Mesendoderm (in vitro differentiated cells): ENCODE measurements at regions not wholly inside any gene's neighbourhood (a gene's known extent, or its start where the extent isn't known, plus 50 kb on each side); places are given as distances from the start of the nearest gene placed in this dataset.

Source experiments
- DNase-seq: peaks from one replicate; pipeline ENCODE4 v3.0.0; 2013
- H2AK5ac ChIP-seq: 2 replicates; pipeline ENCODE4 v1.6.1; 2013; ENCODE audit warnings: low read length, inconsistent platforms
- H2BK120ac ChIP-seq: 2 replicates; pipeline ENCODE4 v1.6.1; 2013; ENCODE audit warnings: low read depth, mild to moderate bottlenecking, low read length, moderate library complexity, mixed read lengths
- H2BK15ac ChIP-seq: replicated peaks from 2 replicates; pipeline ENCODE4 v1.6.1; 2013; ENCODE audit warnings: low read depth, mild to moderate bottlenecking, moderate library complexity
- H2BK5ac ChIP-seq: 2 replicates; pipeline ENCODE4 v1.6.1; 2013; ENCODE audit warnings: low read length, inconsistent platforms
- H3K18ac ChIP-seq: 2 replicates; pipeline ENCODE4 v1.6.1; 2013; ENCODE audit warnings: mild to moderate bottlenecking, low read length, mixed read lengths
- H3K23ac ChIP-seq: one replicate; pipeline ENCODE4 v1.6.1; 2013; ENCODE audit warnings: low read length
- H3K27ac ChIP-seq: 2 replicates; pipeline ENCODE4 v1.5.1; 2013; ENCODE audit warnings: low read depth, mild to moderate bottlenecking, inconsistent platforms, low read length, moderate library complexity
- H3K27me3 ChIP-seq: 2 replicates; pipeline ENCODE4 v1.6.1; 2013; ENCODE audit warnings: low read length, control low read depth, mild to moderate bottlenecking, inconsistent platforms; ENCODE audit not compliant: insufficient read depth, poor library complexity
- H3K36me3 ChIP-seq: 2 replicates; pipeline ENCODE4 v1.6.1; 2013; ENCODE audit warnings: low read length, inconsistent platforms; ENCODE audit not compliant: control insufficient read depth, insufficient read depth
- H3K4ac ChIP-seq: one replicate; pipeline ENCODE4 v1.6.1; 2013; ENCODE audit warnings: low read depth, mild to moderate bottlenecking, low read length, moderate library complexity
- H3K4me1 ChIP-seq: 2 replicates; pipeline ENCODE4 v1.6.1; 2013; ENCODE audit warnings: low read depth, low read length, inconsistent platforms; ENCODE audit not compliant: control insufficient read depth
- H3K4me2 ChIP-seq: 2 replicates; pipeline ENCODE4 v1.6.1; 2013; ENCODE audit warnings: low read length
- H3K4me3 ChIP-seq: 2 replicates; pipeline ENCODE4 v1.5.1; 2013; ENCODE audit warnings: mild to moderate bottlenecking, low read length
- H3K56ac ChIP-seq: one replicate; pipeline ENCODE4 v1.6.1; 2013; ENCODE audit warnings: low read length
- H3K79me1 ChIP-seq: 2 replicates; pipeline ENCODE4 v1.6.1; 2013; ENCODE audit warnings: low read length, inconsistent platforms
- H3K79me2 ChIP-seq: 2 replicates; pipeline ENCODE4 v1.6.1; 2013; ENCODE audit warnings: mild to moderate bottlenecking, low read length; ENCODE audit not compliant: control insufficient read depth, insufficient read depth
- H3K9ac ChIP-seq: 2 replicates; pipeline ENCODE4 v1.6.1; 2013; ENCODE audit warnings: low read length, inconsistent platforms
- H4K5ac ChIP-seq: one replicate; pipeline ENCODE4 v1.6.1; 2013; ENCODE audit warnings: low read length
- H4K8ac ChIP-seq: one replicate; pipeline ENCODE4 v1.6.1; 2013; ENCODE audit warnings: low read depth, mild to moderate bottlenecking, control low read depth, low read length, moderate library complexity
- WGBS: extraction: QIAGEN DNeasy Blood & Tissue Kit; methylation state at CpG from one replicate; pipeline ENCODE4 v1.1.7; 2013; ENCODE audit warnings: low lambda C conversion rate, missing lambda C conversion rate; ENCODE audit not compliant: insufficient coverage; ENCODE audit errors: extremely low coverage; 5-methylcytosine and 5-hydroxymethylcytosine counted together

DNA sequence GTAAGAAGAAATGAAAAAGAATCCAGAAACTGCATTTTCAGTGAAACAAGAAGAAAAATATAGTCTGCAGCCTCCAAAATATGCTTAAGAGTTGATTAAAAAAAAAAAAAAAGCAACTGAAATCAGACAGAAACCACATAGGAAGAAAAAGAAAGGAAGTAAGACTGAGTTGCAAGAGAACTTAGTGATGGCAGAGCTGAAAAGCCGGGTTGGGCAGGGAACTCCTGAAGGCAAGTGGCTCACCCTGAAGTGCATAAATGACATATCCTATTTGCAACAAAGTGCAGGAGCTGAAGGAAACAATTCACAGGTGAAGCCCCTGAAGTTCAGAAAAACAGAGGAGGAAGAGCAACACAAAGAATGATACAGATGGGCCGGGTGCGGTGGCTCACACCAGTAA is 108.8 kb upstream of the SLC25A36 start:
- Histone ChIP-seq H2BK120ac (no peak overlapping the region), H3K4me3 (no peak overlapping the region), H3K9ac (no peak overlapping the region), H3K79me1 (no peaks in the 10 kb centered on the region), H3K4ac (no peak overlapping the region), H3K56ac (no peak overlapping the region), H3K4me1 (no peaks in the 10 kb centered on the region), H3K27ac (no peak overlapping the region), H2AK5ac (no peak overlapping the region), H2BK5ac (no peak overlapping the region), H4K5ac (no peak overlapping the region), H3K27me3 (no peaks in the 10 kb centered on the region), H3K79me2 (no peaks in the 10 kb centered on the region), H2BK15ac (no peak overlapping the region), H3K18ac (no peak overlapping the region), H3K23ac (no peak overlapping the region), H3K36me3 (no peaks in the 10 kb centered on the region), H3K4me2 (no peak overlapping the region), H4K8ac (no peak overlapping the region)
- DNase-seq = no peak
- WGBS = no CpG with 5 or more reads among the region's 3 CpGs

DNA sequence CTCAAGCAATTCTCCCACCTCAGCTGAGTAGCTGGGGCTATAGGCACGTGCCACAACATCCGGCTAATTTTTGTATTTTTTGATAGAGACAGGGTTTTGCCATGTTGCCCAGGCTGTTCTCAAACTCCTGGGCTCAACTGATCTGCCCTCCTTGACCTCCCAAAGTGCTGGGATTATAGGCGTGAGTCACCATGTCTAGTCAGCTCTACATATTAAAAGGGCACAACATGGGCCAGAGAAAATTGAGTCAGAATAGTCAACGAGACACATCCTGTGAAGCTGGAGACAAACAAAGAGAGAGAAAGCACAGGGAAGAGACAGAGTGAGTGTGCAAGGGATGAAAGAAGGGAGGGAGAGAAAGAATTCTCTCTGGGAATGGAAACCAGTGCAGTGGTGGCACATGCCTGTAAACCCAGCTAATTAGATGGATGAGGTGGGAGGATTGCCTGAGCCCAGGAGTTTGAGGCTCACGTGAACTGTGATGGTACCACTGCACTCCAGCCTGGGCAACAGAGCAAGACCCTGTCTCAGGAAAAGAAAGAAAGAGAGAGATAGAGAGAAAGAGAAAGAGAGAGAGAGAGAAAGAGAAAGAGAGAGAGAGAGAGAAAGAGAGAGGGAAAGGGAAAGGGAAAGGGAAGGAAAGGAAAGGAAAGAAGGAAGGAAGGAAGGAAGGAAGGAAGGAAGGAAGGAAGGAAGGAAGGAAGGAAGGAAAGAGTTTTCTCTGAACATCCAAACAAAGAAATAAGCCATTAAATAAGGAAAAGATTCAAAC is 107.2 kb upstream of the SLC25A36 start:
- H3K27me3 ChIP-seq = no peaks in the 10 kb centered on the region
- no peaks in the 10 kb centered on the region for H3K79me1 ChIP-seq
- H3K9ac ChIP-seq = no peak overlapping the region
- no peak overlapping the region for H2BK5ac ChIP-seq
- H3K4me3 ChIP-seq = no peak overlapping the region
- H4K5ac ChIP-seq = no peak overlapping the region
- H4K8ac ChIP-seq = no peak overlapping the region
- no peak overlapping the region for H3K4me2 ChIP-seq
- H3K27ac ChIP-seq = no peak overlapping the region
- H3K23ac ChIP-seq = no peak overlapping the region
- H3K18ac ChIP-seq = no peak overlapping the region
- no peaks in the 10 kb centered on the region for H3K4me1 ChIP-seq
- DNase-seq = peak; percentile 40
- H2AK5ac ChIP-seq = no peak overlapping the region
- H3K56ac ChIP-seq = no peak overlapping the region
- no peak overlapping the region for H2BK15ac ChIP-seq
- no CpG with 5 or more reads among the region's 5 CpGs for WGBS
- no peak overlapping the region for H2BK120ac ChIP-seq
- H3K79me2 ChIP-seq = no peaks in the 10 kb centered on the region
- H3K4ac ChIP-seq = no peak overlapping the region
- no peaks in the 10 kb centered on the region for H3K36me3 ChIP-seq

DNA sequence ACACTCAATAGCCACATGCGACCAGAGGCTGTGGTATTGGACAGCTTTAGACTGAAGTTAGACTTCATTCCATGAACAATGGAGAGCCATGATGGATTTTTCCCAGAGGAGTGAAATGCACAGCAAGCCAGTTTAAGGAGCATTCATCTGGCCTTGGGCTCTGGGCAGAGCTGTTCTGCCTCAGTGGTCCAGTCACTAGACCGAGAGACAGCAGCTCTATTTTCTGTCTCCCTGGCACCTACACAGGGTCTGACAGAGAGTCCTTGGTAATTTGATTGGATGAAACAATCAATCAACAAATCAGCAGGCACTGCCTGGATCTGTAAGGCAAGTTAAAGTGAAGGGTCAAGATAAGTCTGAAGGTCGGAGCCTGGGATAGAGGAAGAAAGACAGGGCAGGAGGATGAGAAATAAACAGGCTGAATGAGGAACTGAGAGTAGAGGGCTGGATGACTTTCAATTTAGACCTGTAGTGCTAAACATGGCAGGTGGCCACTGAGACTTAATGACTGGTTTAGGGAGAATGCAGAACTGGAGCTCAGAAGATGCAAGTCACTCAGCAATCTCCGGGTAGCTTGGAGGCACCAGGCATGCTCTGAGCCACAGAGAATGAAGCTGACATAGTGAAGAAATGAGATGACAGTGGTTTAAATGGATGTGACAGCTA is 98.5 kb upstream of the SLC25A36 start:
- H4K5ac ChIP-seq = no peak overlapping the region
- no peak for DNase-seq
- H3K79me1 ChIP-seq = no peaks in the 10 kb centered on the region
- H3K4ac ChIP-seq = no peak overlapping the region
- WGBS = no CpG with 5 or more reads among the region's 4 CpGs
- no peak overlapping the region for H3K56ac ChIP-seq
- no peak overlapping the region for H2BK15ac ChIP-seq
- H3K23ac ChIP-seq = no peak overlapping the region
- no peak overlapping the region for H3K27ac ChIP-seq
- H3K18ac ChIP-seq = no peak overlapping the region
- no peak overlapping the region for H3K4me2 ChIP-seq
- H3K79me2 ChIP-seq = no peaks in the 10 kb centered on the region
- no peak overlapping the region for H4K8ac ChIP-seq
- H3K9ac ChIP-seq = no peak overlapping the region
- H2AK5ac ChIP-seq = no peak overlapping the region
- H2BK120ac ChIP-seq = no peak overlapping the region
- no peaks in the 10 kb centered on the region for H3K4me1 ChIP-seq
- no peaks in the 10 kb centered on the region for H3K36me3 ChIP-seq
- no peak overlapping the region for H3K4me3 ChIP-seq
- no peaks in the 10 kb centered on the region for H3K27me3 ChIP-seq
- no peak overlapping the region for H2BK5ac ChIP-seq

DNA sequence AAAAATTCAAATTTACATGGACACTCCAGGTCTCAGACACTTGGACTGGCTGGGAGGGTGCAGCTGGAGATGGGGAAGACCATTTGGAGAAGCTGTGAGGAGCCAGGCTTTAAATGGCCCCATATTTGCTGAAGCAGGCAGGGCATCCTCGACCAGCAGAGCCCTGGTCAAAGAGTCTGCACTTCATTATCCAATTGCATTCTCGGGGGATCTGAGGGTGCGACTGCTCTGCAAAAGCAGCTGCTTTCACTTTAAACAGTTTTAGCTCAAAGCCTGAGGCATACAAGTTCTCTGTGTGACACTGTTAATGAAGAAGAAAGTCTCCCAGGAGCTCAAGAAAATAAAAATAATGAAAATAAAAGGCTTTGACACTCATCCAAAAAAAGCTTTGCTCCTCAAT is 98.0 kb upstream of the SLC25A36 start:
- DNase-seq = no peak
- H2BK120ac ChIP-seq = no peak overlapping the region
- H4K5ac ChIP-seq = no peak overlapping the region
- H3K9ac ChIP-seq = no peak overlapping the region
- no peaks in the 10 kb centered on the region for H3K36me3 ChIP-seq
- no peak overlapping the region for H3K4ac ChIP-seq
- no peaks in the 10 kb centered on the region for H3K79me2 ChIP-seq
- H3K18ac ChIP-seq = no peak overlapping the region
- H2BK15ac ChIP-seq = no peak overlapping the region
- H4K8ac ChIP-seq = no peak overlapping the region
- WGBS = no CpG with 5 or more reads among the region's 3 CpGs
- H3K27me3 ChIP-seq = no peaks in the 10 kb centered on the region
- no peak overlapping the region for H3K4me3 ChIP-seq
- H3K79me1 ChIP-seq = no peaks in the 10 kb centered on the region
- no peak overlapping the region for H2BK5ac ChIP-seq
- no peak overlapping the region for H3K23ac ChIP-seq
- no peak overlapping the region for H2AK5ac ChIP-seq
- H3K4me2 ChIP-seq = no peak overlapping the region
- no peak overlapping the region for H3K27ac ChIP-seq
- H3K56ac ChIP-seq = no peak overlapping the region
- H3K4me1 ChIP-seq = no peaks in the 10 kb centered on the region

DNA sequence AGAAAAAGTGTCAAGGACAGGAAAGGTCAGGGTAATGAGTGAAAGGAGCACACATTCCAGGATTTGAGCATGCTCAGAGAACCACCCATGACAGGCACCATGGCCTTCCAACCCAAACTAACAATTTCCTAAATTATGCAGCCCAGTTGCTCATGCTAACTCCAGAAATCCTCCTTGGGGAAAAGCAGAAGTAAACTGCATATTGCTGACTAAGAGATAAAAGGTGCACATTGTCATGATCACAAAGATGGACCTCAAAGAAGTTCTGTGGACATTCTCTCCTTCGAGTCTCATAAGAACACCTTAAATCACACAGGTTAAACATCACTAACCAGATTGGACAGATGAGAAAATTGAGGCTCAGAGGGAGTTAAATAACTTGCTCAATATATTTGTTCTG is 97.6 kb upstream of the SLC25A36 start:
- H3K27me3 ChIP-seq = no peaks in the 10 kb centered on the region
- no peak overlapping the region for H3K9ac ChIP-seq
- H2BK120ac ChIP-seq = no peak overlapping the region
- H3K4ac ChIP-seq = no peak overlapping the region
- DNase-seq = no peak
- no peak overlapping the region for H4K5ac ChIP-seq
- peaks cover 2% of the 10 kb centered on the region for H3K4me1 ChIP-seq
- H2BK5ac ChIP-seq = no peak overlapping the region
- no CpG with 5 or more reads among the region's 1 CpG for WGBS
- no peaks in the 10 kb centered on the region for H3K79me1 ChIP-seq
- no peak overlapping the region for H3K18ac ChIP-seq
- H4K8ac ChIP-seq = no peak overlapping the region
- no peak overlapping the region for H3K56ac ChIP-seq
- no peaks in the 10 kb centered on the region for H3K79me2 ChIP-seq
- H2BK15ac ChIP-seq = no peak overlapping the region
- H3K4me3 ChIP-seq = no peak overlapping the region
- no peak overlapping the region for H3K23ac ChIP-seq
- H3K4me2 ChIP-seq = no peak overlapping the region
- H2AK5ac ChIP-seq = no peak overlapping the region
- no peaks in the 10 kb centered on the region for H3K36me3 ChIP-seq
- no peak overlapping the region for H3K27ac ChIP-seq
